OCI-LY1 (cell line): ENCODE measurements at regions not wholly inside any gene's neighbourhood (a gene's known extent, or its start where the extent isn't known, plus 50 kb on each side); places are given as distances from the start of the nearest gene placed in this dataset.
"Not testable (repeated sequence)": the region's sequence is repeated elsewhere in the genome, so short reads cannot be mapped to it uniquely, and the experiment has no call there.

Experiments
- H2AFZ ChIP-seq: fragments of 200-600 bp; sonication (generic), shearing (Covaris generic); 2 replicates; pipeline ENCODE4 v1.6.0; 2014; ENCODE audit warnings: antibody characterized with exemption, mild to moderate bottlenecking, low read length
- H3F3A ChIP-seq: fragments of 200-600 bp; sonication (generic), shearing (Covaris generic); 2 replicates; pipeline ENCODE4 v1.6.0; 2014; ENCODE audit warnings: mild to moderate bottlenecking, antibody characterized with exemption, low read length, moderate library complexity; ENCODE audit not compliant: insufficient read depth
- H3K27ac ChIP-seq: fragments of 200-600 bp; sonication (generic); 2 replicates; pipeline ENCODE4 v1.5.1; 2014; ENCODE audit warnings: low read length, mixed run types, mild to moderate bottlenecking, low read depth; ENCODE audit not compliant: poor library complexity, severe bottlenecking
- H3K27me3 ChIP-seq: fragments of 200-600 bp; sonication (generic); 2 replicates; pipeline ENCODE4 v1.6.0; 2014; ENCODE audit warnings: antibody characterized with exemption, mild to moderate bottlenecking, low read length, moderate library complexity; ENCODE audit not compliant: insufficient read depth
- H3K36me3 ChIP-seq: fragments of 200-600 bp; sonication (generic); 2 replicates; pipeline ENCODE4 v1.6.1; 2014; ENCODE audit warnings: mild to moderate bottlenecking, antibody characterized with exemption, low read length, moderate library complexity, mixed read lengths; ENCODE audit not compliant: insufficient read depth
- H3K4me1 ChIP-seq: fragments of 200-600 bp; sonication (generic); 2 replicates; pipeline ENCODE4 v1.5.1; 2014; ENCODE audit warnings: mild to moderate bottlenecking, low read length, moderate library complexity; ENCODE audit not compliant: insufficient read depth, severe bottlenecking
- H3K4me2 ChIP-seq: fragments of 200-600 bp; sonication (generic), shearing (Covaris generic); 2 replicates; pipeline ENCODE4 v1.6.1; 2014; ENCODE audit warnings: low read length
- H3K4me3 ChIP-seq: fragments of 200-600 bp; sonication (generic); 2 replicates; pipeline ENCODE4 v1.5.1; 2014; ENCODE audit warnings: low read length, low read depth, mild to moderate bottlenecking, mixed read lengths; ENCODE audit not compliant: poor library complexity, severe bottlenecking
- H3K79me2 ChIP-seq: fragments of 200-600 bp; shearing (Covaris generic); 2 replicates; pipeline ENCODE4 v1.6.1; 2016; ENCODE audit warnings: mixed run types, low read length, mixed read lengths; ENCODE audit not compliant: insufficient read depth
- H3K9ac ChIP-seq: fragments of 200-600 bp; sonication (generic), shearing (Covaris generic); 2 replicates; pipeline ENCODE4 v1.6.1; 2014; ENCODE audit warnings: mild to moderate bottlenecking, low read length, mixed read lengths
- H3K9me2 ChIP-seq: fragments of 200-600 bp; sonication (generic), shearing (Covaris generic); 2 replicates; pipeline ENCODE4 v1.6.1; 2014; ENCODE audit warnings: low read depth, mild to moderate bottlenecking, low read length, mixed read lengths
- H3K9me3 ChIP-seq: fragments of 200-600 bp; shearing (Covaris generic); 2 replicates; pipeline ENCODE4 v1.6.1; 2014; ENCODE audit warnings: low read length, mixed read lengths
- H4K20me1 ChIP-seq: fragments of 200-600 bp; sonication (generic), shearing (Covaris generic); 2 replicates; pipeline ENCODE4 v1.6.0; 2016; ENCODE audit warnings: mild to moderate bottlenecking, low read length; ENCODE audit not compliant: insufficient read depth
- EZH2 ChIP-seq: fragments of 200-600 bp; sonication (generic), shearing (Covaris generic); IDR thresholded peaks from 2 replicates; pipeline ENCODE4 v1.8.0; 2017; ENCODE audit warnings: borderline replicate concordance, mixed run types, mild to moderate bottlenecking, antibody characterized with exemption, low read length, moderate library complexity, mixed read lengths
- TF ChIP-seq, protein P1 (sequence below): fragments of 200-600 bp; sonication (generic), shearing (Covaris generic); IDR thresholded peaks from 2 replicates; pipeline ENCODE4 v1.5.1; 2017; ENCODE audit warnings: mild to moderate bottlenecking, antibody characterized with exemption, low read length, moderate library complexity, mixed read lengths

DNA sequence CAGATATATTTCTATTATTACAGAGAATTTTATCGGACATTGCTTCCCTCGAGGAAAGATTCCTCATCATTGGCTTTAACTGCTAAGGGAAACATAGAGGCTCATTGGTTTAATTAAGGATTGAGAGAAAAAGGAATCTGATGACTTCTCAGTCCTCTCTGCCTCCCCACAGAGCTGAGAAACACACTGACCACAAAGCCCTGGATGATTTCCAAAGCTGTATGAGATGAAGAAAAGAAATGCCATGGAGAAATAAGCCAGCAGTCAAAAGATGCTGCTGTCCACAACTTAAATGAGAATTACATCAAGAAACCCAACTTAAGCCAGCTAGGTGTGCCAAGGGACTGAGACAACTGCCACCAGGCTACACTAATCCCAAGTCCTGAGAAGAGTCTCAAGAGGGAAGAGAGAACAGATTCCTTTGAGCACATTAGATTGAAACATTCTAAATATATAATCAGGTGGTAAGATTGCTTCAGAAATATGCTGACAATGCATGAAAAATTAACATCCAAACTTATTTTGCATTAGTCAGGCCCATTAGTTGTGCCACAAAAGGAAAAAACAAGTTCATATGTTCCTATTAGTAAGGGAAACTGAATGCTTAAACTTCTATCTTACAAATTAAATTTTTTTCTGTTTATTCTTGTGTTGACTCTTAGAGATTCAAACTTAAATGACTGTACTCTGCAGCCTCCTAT is 308.1 kb upstream of the CYRIA start:
- Histone ChIP-seq H3K9me2 (no peaks in the 10 kb centered on the region), H4K20me1 (no peaks in the 10 kb centered on the region), H2AFZ (no peak overlapping the region), H3K79me2 (no peaks in the 10 kb centered on the region), H3K9me3 (no peaks in the 10 kb centered on the region), H3K4me2 (no peak overlapping the region), H3F3A (no peaks in the 10 kb centered on the region), H3K27me3 (no peaks in the 10 kb centered on the region), H3K27ac (no peak overlapping the region), H3K36me3 (no peaks in the 10 kb centered on the region), H3K4me3 (no peak overlapping the region), H3K9ac (no peak overlapping the region), H3K4me1 (no peaks in the 10 kb centered on the region)
- TF ChIP-seq EZH2, result no peak
- TF ChIP-seq, protein P1, sequence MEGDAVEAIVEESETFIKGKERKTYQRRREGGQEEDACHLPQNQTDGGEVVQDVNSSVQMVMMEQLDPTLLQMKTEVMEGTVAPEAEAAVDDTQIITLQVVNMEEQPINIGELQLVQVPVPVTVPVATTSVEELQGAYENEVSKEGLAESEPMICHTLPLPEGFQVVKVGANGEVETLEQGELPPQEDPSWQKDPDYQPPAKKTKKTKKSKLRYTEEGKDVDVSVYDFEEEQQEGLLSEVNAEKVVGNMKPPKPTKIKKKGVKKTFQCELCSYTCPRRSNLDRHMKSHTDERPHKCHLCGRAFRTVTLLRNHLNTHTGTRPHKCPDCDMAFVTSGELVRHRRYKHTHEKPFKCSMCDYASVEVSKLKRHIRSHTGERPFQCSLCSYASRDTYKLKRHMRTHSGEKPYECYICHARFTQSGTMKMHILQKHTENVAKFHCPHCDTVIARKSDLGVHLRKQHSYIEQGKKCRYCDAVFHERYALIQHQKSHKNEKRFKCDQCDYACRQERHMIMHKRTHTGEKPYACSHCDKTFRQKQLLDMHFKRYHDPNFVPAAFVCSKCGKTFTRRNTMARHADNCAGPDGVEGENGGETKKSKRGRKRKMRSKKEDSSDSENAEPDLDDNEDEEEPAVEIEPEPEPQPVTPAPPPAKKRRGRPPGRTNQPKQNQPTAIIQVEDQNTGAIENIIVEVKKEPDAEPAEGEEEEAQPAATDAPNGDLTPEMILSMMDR, result no peak

DNA sequence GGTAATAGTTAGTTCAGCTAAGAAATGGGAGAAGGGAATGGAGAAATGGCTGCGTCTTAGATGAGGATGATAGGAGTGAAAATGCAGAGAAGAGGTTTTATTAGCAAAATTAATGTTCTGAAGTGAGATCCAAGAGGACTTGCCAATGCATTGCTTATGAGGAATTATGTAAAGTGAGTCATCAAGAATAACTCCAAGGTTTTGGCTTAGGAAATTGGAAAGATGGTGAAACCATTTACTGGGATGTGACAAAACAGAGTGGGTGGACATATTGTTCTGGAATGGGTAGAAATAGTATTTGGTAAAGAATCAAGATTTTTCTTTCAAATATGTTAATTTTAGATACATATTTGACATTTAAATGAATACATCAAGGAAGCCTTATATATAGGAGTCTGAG is 306.6 kb upstream of the CYRIA start:
- no peak overlapping the region for H3K27ac ChIP-seq
- H2AFZ ChIP-seq, result no peak overlapping the region
- no peaks in the 10 kb centered on the region for H3K79me2 ChIP-seq
- no peak for TF ChIP-seq EZH2
- TF ChIP-seq, protein P1, result no peak
- H4K20me1 ChIP-seq, result no peaks in the 10 kb centered on the region
- H3K4me1 ChIP-seq, result no peaks in the 10 kb centered on the region
- H3K27me3 ChIP-seq, result no peaks in the 10 kb centered on the region
- no peaks in the 10 kb centered on the region for H3K36me3 ChIP-seq
- no peak overlapping the region for H3K4me2 ChIP-seq
- no peak overlapping the region for H3K4me3 ChIP-seq
- H3K9me3 ChIP-seq, result no peaks in the 10 kb centered on the region
- H3K9ac ChIP-seq, result no peak overlapping the region
- no peaks in the 10 kb centered on the region for H3F3A ChIP-seq
- no peaks in the 10 kb centered on the region for H3K9me2 ChIP-seq

DNA sequence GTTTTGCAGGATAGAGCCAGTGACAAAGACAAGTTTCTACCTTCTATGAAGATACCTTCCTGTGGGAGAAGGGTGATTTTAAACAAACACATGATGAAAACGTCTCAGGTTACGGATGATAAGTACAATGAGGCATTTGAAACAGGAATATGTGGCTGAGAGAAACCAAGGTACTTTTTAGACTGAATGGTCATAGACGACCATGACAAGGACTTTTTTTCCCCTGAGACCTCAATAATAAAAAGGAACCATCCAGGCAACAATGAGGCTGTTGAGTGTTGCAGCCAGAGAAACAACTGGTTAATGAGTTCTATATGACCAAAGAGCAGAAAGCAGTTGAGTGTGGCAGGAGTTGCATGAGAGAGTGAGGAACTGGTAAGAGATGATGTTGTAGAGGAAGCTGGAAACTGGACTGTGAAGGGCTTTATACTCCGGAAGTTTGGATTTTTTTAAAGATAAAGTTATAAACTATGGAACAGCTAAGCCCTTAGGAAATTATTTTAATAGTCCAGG is 306.1 kb upstream of the CYRIA start:
- Histone ChIP-seq H4K20me1 (no peaks in the 10 kb centered on the region), H3K4me3 (no peak overlapping the region), H3K27ac (no peak overlapping the region), H3K4me1 (no peaks in the 10 kb centered on the region), H2AFZ (no peak overlapping the region), H3K9me3 (no peaks in the 10 kb centered on the region), H3K36me3 (no peaks in the 10 kb centered on the region), H3K9ac (no peak overlapping the region), H3F3A (no peaks in the 10 kb centered on the region), H3K4me2 (no peak overlapping the region), H3K9me2 (no peaks in the 10 kb centered on the region), H3K79me2 (no peaks in the 10 kb centered on the region), H3K27me3 (no peaks in the 10 kb centered on the region)
- TF ChIP-seq EZH2, result no peak
- TF ChIP-seq, protein P1, result no peak

DNA sequence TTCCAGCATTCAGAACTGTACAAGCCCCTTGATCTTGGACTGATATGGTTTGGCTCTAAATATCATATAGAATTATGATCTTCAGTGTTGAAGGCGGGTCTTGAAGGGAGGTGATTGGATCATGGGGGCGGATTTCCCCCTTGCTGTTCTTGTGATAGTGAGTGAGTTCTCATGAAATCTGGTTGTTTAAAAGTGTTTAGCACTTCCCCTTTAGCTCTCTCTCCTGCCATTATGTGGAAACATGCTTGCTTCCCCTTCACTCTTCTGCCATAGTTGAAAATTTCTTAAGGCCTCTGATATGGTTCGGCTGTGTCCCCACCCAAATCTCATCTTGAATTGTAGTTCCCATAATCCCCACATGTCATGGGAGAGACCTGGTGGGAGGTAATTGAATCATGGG is 305.3 kb upstream of the CYRIA start:
- not testable (repeated sequence) for H3F3A ChIP-seq, H3K9me3 ChIP-seq, H3K4me1 ChIP-seq, H3K4me3 ChIP-seq, H3K27me3 ChIP-seq, H4K20me1 ChIP-seq, H3K9ac ChIP-seq, H3K27ac ChIP-seq, H3K4me2 ChIP-seq, H3K36me3 ChIP-seq, H3K9me2 ChIP-seq, H2AFZ ChIP-seq, H3K79me2 ChIP-seq
